DMS 273 (cell line): ENCODE measurements at regions not wholly inside any gene's neighbourhood (a gene's known extent, or its start where the extent isn't known, plus 50 kb on each side); places are given as distances from the start of the nearest gene placed in this dataset.
A peak's percentile ranks its signal among the peaks of the same experiment; 100 is the strongest.
"Not testable (repeated sequence)": the region's sequence is repeated elsewhere in the genome, so short reads cannot be mapped to it uniquely, and the experiment has no call there.

Experiments
- DNase-seq: peaks from one replicate; lab custom pipeline; 2025; ENCODE audit not compliant: unreplicated experiment; lab: John Stamatoyannopoulos, UW

DNA sequence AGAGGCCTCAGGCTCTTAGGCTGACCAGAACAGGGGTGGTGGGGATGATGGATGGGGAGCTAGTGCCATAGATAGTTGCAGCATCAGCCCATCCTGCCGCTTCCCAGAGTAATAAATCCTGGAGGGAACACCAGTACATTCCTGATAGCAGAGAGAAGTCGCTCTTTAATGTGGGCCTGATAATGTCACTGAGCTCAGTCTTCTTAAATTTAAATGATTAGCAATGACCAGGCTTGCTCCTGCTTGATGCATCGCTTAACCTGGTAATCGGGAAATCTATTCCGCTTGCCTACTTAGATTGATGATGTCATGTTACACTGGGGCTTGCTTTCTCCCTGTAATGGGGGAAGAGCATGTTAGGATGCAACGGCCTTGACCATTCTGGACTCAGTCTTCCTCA lies 218.6 kb upstream of the PLXNA2 start:
- no peak for DNase-seq

- no peak for DNase-seq
Observed at GRCh38 chr1:208465266-208465665, 221.1 kb upstream of the PLXNA2 start.

DNA sequence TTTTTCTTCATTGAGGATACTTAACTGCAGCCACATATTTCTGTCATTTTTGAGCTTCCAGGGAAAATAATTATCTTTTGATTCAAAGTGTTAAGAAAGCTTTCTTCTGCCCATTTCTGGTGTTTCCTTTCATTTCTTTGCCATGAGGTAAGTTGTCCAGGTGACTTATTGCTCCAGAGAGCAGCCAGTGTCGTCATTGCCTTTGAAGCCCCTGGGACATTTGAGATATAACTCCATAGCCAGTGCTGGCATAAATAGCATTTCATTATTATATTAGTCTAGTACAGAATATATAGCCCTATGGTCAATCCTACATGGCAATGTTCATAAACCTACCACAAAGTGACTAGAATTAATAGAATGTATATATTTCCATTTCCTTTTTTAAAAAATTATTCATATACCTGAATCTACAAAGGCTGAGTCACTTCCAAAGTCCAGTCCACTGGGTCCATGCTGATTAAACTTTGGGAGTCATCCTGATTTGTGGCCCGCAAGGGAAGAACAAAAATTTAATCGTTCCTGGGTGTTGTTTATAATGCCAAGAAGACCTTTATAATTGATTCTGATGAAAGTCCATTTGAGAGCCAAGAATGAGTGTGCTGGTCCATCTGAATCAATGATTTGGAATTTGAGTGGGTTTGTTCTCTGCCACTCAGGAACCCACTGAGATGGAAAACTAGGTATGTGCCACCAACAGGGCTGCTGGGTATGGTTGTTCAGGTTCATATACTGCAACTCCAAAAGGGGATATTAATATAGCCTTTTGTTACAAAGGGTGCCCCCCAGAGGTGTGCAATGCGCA lies 221.8 kb upstream of the PLXNA2 start:
- no peak for DNase-seq

- no peak for DNase-seq
Observed at GRCh38 chr1:208467151-208467780, 223.1 kb upstream of the PLXNA2 start.

GRCh38 chr1:208475449-208475848 lies 231.3 kb upstream of the PLXNA2 start:
- peak; percentile 7 for DNase-seq

DNA sequence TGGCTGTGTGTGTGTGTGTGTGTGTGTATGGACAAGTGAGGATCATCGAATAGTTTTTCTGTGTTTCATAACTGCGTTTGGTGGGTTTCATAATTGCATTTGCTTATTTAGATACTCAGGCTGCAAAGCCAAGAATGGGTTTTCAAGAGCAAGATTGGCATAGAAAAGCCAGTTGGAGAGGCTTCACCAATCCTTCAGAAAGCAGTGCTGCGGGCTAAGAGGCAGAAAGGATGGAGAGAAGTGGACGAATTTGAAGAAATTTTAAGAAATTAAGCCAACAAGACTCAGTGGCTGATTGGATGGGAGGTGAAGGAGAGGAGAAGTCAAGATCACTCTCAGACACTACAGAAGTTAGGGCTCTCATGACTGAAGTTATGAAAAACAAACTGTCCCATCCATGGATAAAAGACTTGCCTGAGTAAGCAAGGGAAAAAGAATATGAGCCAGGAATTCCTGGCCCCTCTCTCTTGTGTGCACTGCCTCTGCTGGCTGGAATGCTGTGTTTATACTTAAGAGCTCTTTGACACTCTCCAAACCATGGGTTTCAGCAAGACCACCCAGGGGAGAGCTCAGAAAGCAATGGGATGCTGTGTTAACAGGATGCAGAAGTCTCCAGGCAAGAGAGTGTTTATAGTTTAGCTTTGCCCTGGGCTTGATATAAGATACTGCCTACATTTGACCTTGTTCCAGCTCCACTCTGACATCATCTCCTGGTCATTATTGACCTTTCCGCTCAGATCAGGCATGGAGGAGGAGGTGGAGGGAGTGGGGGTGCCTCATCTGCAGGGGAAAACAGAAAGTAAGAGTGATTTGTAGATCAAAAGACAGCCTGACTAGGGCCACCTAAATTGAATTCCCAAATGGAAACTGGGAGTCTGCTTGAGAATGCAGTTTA lies 232.0 kb upstream of the PLXNA2 start:
- peak; percentile 23 for DNase-seq

GRCh38 chr1:208476846-208477170 lies 232.6 kb upstream of the PLXNA2 start:
- no peak for DNase-seq

DNA sequence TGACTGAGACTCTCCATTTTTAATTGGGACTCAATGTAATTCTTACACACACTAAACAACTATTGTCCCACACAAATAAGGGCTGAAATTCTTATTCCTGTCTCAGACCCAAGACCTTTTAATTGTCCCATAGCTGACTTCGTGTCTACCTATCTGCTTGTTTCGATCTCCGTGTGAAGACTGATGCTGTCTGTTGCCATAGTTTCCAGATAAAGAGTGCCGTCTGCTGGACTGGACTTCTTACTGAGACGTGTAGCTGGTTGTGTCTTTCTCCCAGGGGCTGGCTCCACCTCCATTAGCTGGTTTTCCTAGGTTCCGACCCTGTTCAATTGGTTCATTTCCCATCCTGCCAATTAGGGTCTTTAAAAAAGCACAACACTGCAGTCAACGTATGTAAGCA lies 235.3 kb upstream of the PLXNA2 start:
- DNase-seq: no peak

DNA sequence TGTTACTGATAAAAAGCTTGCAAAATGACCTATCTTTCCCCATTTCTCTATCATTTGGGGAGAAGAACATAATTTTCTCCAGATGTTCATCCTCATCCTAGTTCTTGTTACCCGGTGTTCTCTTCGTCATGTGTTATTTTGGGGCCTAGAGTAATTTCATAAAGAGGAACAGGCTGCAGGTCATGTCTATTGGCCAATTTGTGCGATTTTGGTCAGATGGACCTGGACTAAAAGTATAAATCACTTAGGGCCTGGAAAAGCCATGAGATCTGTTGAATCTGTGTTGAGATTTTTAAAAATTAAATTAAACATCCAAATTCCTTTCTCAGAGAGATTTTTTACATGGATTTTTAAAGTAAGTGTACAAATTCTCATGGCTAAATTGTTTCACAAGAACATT lies 241.3 kb upstream of the PLXNA2 start:
- no peak for DNase-seq

DNA sequence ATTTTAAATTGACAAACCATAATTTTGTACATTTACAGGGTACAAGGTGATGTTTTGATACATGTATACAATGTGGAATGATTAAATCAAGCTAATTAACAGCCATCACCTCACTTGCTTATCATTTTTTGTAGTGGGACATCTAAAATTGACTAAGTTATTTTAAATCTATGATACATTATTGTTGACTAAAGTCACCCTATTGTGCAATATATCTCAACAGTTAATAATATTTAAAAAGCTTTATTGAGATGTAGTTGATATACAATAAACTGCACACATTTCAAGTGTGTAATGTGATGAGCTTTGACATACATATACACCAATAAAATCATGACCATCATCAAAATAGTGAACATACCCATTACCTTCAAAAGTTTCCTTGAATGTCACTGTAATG lies 242.5 kb upstream of the PLXNA2 start:
- no peak for DNase-seq

GRCh38 chr1:208488432-208488831 lies 244.2 kb upstream of the PLXNA2 start:
- DNase-seq: not testable (repeated sequence)

- DNase-seq: no peak
Observed at GRCh38 chr1:208496467-208497371, 252.5 kb upstream of the PLXNA2 start.

DNA sequence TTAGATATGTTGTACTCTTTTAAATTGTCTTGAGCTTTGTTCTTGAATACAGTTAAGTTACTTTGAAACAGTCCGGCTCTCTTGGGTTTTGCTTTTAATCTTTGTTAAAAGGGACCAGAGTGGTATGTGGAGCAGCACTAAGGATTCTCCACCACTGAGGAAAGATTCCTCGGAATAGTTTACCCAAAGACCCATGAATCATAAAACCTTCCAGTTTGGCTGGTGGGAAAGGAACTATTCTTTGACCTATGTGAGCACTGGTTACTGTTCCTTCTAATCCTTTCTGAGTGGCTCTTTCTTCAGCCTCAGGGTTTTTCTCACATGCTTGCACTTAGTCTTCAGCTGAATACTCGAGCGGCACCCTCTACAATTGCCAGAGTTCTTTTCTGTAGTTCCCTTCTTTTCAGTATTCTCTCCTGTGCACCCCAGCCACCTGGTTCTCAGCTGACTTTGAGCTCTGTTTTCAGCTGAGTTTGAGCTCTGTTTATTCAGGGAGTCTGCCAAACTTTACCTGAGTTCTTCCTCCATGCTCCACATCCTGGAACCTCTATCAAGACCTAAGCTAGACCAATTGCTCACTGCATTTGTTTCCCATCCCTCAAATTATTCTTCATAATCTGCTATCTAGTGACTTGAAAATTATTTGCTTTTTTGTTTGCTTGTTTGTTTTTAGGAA lies 253.8 kb upstream of the PLXNA2 start:
- DNase-seq: no peak

DNA sequence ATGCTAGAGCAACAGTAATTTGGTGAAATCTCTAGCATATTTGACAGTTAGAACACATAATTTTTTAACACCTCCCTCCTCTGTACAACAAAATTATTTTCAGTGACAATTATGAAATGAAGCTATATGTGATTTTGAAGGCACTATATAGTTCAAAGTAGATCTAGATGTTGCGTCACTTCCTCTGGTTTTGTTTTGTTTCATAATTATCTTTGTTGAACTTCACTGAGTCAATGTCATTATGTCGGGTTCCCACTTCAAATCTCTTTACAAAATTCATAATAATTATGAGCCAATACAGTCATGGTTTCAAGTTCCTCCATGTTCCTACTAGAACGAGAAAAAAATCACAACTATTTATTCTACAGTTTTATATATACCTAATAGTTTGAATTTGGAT lies 254.8 kb upstream of the PLXNA2 start:
- no peak for DNase-seq

DNA sequence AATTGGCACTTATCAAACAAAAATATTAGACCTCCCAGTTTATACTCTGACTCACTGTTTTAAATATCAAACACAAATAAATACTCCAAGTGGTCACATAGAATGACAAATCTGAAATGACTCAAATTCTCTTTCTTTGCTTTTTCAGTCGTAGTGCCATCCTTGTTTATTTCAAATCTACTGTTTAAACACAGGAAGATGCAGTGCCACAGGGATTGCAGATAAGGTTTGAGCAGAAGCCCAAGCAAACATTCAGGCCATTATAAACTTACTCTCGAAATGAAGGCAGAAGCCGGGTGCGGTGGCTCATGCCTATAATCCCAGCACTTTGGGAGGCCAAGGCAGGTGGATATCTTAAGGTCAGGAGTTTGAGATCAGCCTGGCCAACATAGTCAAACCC lies 255.4 kb upstream of the PLXNA2 start:
- DNase-seq: no peak

DNA sequence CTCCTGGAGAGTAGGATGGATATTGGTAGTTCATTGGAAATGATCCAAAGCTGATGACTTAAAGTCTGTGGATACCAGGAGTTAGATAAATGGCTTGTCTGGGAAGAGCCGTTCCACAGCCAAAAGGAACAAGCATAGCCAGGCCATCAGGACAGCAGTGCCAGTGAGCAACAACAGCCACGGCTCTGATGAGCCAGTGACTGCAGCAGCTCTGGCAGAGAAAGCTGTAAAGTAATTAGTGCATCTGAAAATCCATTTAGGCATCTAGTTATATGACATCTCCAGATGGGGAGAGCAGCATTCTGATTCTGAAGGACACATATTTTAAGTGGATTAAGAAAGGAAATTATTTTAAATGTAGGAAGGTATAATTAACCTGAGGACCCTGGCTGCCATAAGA lies 256.2 kb upstream of the PLXNA2 start:
- DNase-seq: no peak

GRCh38 chr1:208501542-208501941 lies 257.4 kb upstream of the PLXNA2 start:
- no peak for DNase-seq

DNA sequence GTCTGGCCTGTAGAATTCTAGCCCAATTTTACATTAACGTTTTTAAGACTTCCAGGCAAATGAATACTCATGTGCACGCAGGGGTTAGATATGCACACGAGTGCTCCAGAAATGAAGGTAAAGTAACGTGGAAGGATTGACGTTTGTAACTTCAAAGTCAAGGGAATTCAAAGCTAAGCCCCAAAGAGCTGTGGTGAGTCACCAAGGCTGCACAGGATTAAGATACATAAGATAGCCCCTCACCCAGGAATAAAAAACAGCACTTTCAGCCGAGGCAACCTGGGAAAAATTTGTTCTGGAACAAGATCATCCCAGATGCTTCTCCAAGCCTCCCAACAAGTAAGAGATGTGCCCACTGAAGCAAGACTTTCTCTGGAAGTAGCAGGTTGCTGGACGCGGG lies 259.6 kb upstream of the PLXNA2 start:
- no peak for DNase-seq

GRCh38 chr1:208506812-208507211 lies 262.6 kb upstream of the PLXNA2 start:
- DNase-seq: no peak

- no peak for DNase-seq
Observed at GRCh38 chr1:208509072-208509471, 264.9 kb upstream of the PLXNA2 start.
